PFSK-1 (cell line): ENCODE measurements at regions not wholly inside any gene's neighbourhood (a gene's known extent, or its start where the extent isn't known, plus 50 kb on each side); places are given as distances from the start of the nearest gene placed in this dataset.

Source experiments
- POLR2AphosphoS5 ChIP-seq: IDR thresholded peaks from 2 replicates; pipeline ENCODE4 v1.6.1; 2012; ENCODE audit warnings: low read depth, mild to moderate bottlenecking, control low read depth, low read length, moderate library complexity
- SIN3A ChIP-seq: IDR thresholded peaks from 2 replicates; pipeline ENCODE4 v1.6.1; 2012; ENCODE audit warnings: mild to moderate bottlenecking, low read length, moderate library complexity, borderline replicate concordance; ENCODE audit not compliant: insufficient read depth

GRCh38 chr7:118759921-118760320 lies 535.4 kb downstream of the ANKRD7 start:
- TF ChIP-seq SIN3A, result no peak
- TF ChIP-seq POLR2AphosphoS5, result no peak
